GM18951 (cell line): ENCODE measurements at regions not wholly inside any gene's neighbourhood (a gene's known extent, or its start where the extent isn't known, plus 50 kb on each side); places are given as distances from the start of the nearest gene placed in this dataset.
"Not testable (repeated sequence)": the region's sequence is repeated elsewhere in the genome, so short reads cannot be mapped to it uniquely, and the experiment has no call there.

Experiments used
- POLR2A ChIP-seq: IDR thresholded peaks from 4 replicates; pipeline ENCODE4 v1.6.1; 2011; ENCODE audit warnings: mild to moderate bottlenecking; ENCODE audit not compliant: insufficient read length, insufficient read depth; ENCODE audit errors: extremely low read depth
- in situ Hi-C: fragments of 300-500 bp; cut with MboI; formaldehyde crosslinking; loops from one replicate; pipeline ENCODE4 v1.12.0; 2022; ENCODE audit warnings: low sequenced_read_pairs, mixed read lengths, inconsistent platforms; ENCODE audit not compliant: unreplicated experiment

- TF ChIP-seq POLR2A = no peak
Observed at GRCh38 chr7:21336743-21337142, 91.1 kb upstream of the SP4 start.

GRCh38 chr7:21338728-21339164 lies 89.1 kb upstream of the SP4 start:
- in situ Hi-C loops = no loop called here

More at GRCh38 chr7:21336743-21337142, 91.1 kb upstream of the SP4 start:
- in situ Hi-C loops = no loop called here

GRCh38 chr7:21344900-21345299 lies 83.0 kb upstream of the SP4 start:
- in situ Hi-C loops = not testable (repeated sequence)

More at GRCh38 chr7:21338728-21339164, 89.1 kb upstream of the SP4 start:
- no peak for TF ChIP-seq POLR2A

- TF ChIP-seq POLR2A = no peak
- in situ Hi-C loops = no loop called here
Observed at GRCh38 chr7:21345361-21345760, 82.5 kb upstream of the SP4 start.

GRCh38 chr7:21346297-21346696 lies 81.6 kb upstream of the SP4 start:
- in situ Hi-C loops = no loop called here
- no peak for TF ChIP-seq POLR2A

GRCh38 chr7:21352540-21353387 lies 75.1 kb upstream of the SP4 start:
- in situ Hi-C loops = no loop called here
- TF ChIP-seq POLR2A = no peak

GRCh38 chr7:21353388-21353780 lies 74.5 kb upstream of the SP4 start:
- in situ Hi-C loops = no loop called here
- TF ChIP-seq POLR2A = no peak

GRCh38 chr7:21354284-21354683 lies 73.6 kb upstream of the SP4 start:
- in situ Hi-C loops = no loop called here
- no peak for TF ChIP-seq POLR2A

GRCh38 chr7:21355406-21355874 lies 72.4 kb upstream of the SP4 start:
- in situ Hi-C loops = no loop called here

GRCh38 chr7:21356616-21357015 lies 71.3 kb upstream of the SP4 start:
- in situ Hi-C loops = no loop called here
- TF ChIP-seq POLR2A = no peak

More at GRCh38 chr7:21355406-21355874, 72.4 kb upstream of the SP4 start:
- no peak for TF ChIP-seq POLR2A

GRCh38 chr7:21357151-21358097 lies 70.5 kb upstream of the SP4 start:
- no peak for TF ChIP-seq POLR2A
- in situ Hi-C loops = no loop called here

GRCh38 chr7:21358648-21359047 lies 69.2 kb upstream of the SP4 start:
- in situ Hi-C loops = no loop called here
- no peak for TF ChIP-seq POLR2A

GRCh38 chr7:21359163-21359562 lies 68.7 kb upstream of the SP4 start:
- in situ Hi-C loops = no loop called here
- TF ChIP-seq POLR2A = no peak
